Fibroblast of mammary gland (primary cell): ENCODE measurements at regions not wholly inside any gene's neighbourhood (a gene's known extent, or its start where the extent isn't known, plus 50 kb on each side); places are given as distances from the start of the nearest gene placed in this dataset.

ENCODE experiments used
- DNase-seq: peaks from one replicate; pipeline ENCODE4 v3.0.0-alpha.2; 2010; ENCODE audit warnings: low read depth
- H3K4me3 ChIP-seq: 2 replicates; pipeline ENCODE4 v1.5.1; 2011; ENCODE audit warnings: low read depth, mild to moderate bottlenecking, low read length, moderate library complexity; ENCODE audit not compliant: control insufficient read depth
- TF ChIP-seq, protein P1 (sequence below): conservative IDR thresholded peaks from 2 replicates; pipeline ENCODE4 v1.5.1; 2011; ENCODE audit warnings: low read depth, low read length, inconsistent platforms; ENCODE audit not compliant: control insufficient read depth, insufficient read depth

DNA sequence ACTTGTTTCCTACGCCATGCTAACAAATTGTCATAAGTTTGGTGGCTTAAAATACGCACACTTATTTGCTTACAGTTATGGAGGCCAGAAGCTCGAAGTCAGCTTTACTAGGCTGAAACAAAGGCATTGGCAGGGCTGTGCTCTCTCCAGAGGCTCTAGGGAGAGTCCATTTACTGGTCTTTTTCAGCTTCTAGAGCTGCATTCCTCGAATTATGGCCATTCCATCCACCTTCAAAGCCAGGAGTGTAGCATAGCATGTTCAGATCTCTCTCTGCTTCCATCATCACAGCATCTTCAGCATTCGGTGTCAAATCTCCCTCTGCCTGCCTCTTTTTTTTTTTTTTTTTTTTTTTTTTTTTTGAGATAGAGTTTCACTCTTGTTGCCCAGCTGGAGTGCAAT lies 670.2 kb downstream of the ACTL7B start:
- H3K4me3 ChIP-seq = no peak overlapping the region
- TF ChIP-seq, protein P1, sequence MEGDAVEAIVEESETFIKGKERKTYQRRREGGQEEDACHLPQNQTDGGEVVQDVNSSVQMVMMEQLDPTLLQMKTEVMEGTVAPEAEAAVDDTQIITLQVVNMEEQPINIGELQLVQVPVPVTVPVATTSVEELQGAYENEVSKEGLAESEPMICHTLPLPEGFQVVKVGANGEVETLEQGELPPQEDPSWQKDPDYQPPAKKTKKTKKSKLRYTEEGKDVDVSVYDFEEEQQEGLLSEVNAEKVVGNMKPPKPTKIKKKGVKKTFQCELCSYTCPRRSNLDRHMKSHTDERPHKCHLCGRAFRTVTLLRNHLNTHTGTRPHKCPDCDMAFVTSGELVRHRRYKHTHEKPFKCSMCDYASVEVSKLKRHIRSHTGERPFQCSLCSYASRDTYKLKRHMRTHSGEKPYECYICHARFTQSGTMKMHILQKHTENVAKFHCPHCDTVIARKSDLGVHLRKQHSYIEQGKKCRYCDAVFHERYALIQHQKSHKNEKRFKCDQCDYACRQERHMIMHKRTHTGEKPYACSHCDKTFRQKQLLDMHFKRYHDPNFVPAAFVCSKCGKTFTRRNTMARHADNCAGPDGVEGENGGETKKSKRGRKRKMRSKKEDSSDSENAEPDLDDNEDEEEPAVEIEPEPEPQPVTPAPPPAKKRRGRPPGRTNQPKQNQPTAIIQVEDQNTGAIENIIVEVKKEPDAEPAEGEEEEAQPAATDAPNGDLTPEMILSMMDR = no peak
- DNase-seq = no peak

DNA sequence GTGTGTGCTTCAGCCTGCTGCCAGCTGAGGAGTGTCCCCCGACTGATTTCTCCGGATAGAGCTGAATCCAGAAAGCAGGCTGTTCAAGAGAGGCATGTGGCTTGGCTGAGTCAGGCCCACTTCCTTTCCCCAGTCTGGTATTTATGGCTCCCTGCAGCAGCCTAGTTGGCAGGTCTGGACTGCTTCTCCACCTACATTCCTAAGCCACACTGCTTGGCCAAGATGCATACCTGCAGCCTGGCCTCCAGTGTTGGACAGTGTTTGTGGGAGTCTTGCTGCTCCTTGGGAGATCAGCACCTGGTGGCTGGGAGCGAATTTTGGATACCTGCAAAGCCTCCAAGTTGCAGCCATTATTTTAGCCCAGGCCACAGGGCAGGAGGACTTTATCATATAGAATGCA lies 670.8 kb downstream of the ACTL7B start:
- TF ChIP-seq, protein P1 = no peak
- DNase-seq = peak; percentile 36
- H3K4me3 ChIP-seq = no peak overlapping the region

DNA sequence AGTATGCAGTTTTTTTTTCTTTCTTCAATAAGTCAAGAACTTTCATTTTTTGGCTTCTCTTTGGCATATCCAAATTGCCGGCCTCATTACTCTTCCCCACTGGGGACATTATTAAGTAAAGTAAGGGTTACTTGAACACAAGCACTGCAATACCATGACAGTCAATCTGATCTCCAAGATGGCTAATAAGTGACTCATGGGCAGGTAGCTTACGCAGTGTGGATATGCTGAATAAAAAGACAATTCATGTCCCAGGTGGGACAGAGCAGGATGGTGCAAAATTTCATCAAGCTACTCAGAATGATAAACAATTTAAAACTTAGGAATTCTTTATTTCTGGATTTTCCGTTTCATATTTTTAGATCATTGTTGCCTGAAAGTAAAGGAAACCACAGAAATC lies 671.8 kb downstream of the ACTL7B start:
- no peak for DNase-seq
- TF ChIP-seq, protein P1 = no peak
- H3K4me3 ChIP-seq = no peak overlapping the region

DNA sequence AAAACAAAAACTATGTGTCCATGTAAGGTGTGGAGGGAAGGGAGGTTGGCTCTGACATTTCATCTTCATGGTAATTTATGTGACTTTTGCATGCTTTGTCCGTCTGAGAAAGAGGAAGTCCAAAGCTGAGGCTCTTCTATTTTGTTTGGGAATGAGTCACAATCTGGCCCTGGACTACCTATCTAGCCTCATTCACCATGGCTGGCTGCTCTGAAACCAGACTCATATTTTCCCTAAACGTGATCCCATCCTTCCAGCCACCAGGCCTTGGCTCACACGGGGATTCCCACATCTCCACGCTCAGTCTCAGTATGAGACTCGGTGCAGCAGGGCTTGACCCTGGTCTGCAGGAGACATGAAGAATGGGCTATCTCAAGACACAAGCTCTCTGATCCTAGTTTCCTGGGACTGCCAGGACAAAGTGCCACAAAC lies 672.8 kb downstream of the ACTL7B start:
- TF ChIP-seq, protein P1 = no peak
- H3K4me3 ChIP-seq = no peak overlapping the region
- DNase-seq = peak; percentile 62

DNA sequence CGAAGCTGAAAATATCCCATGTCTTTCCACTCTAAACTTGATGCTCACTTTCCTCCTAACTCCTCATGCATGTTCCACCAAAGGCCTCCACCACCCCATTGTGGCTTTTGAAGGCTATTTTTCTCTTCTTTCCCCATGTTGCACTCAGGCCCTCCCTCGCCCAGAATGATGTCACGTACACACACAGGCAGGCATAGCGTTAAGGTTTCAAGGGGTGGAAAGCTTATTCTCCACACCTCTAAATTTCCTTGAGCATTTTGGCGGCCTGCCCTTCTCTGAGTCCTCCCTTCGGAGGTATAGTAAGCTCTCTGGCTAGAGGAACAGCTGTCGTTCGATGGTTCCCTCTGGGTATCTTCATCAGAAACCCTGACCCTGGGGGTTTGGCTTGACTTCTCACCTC lies 673.5 kb downstream of the ACTL7B start:
- TF ChIP-seq, protein P1 = no peak
- DNase-seq = no peak
- H3K4me3 ChIP-seq = no peak overlapping the region

DNA sequence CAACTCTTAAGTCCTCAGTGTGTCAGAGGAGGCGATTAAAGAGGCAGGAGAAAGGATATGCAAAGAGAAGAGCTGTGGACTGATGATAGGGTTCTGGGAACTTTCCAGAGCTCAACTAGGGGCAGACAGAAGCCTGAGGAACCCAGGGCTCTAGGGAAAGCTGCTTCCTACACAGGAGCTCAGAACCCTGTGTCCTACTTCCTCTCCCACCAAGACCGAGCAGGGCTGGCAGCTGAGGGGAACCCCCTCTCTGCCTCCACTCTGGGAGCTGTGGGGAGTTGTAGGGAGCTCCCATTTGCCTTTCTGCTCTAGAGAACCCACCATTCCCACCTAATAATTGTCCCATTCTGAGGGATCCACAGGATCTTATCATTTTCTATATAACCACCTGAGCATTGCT lies 674.3 kb downstream of the ACTL7B start:
- no peak overlapping the region for H3K4me3 ChIP-seq
- no peak for DNase-seq
- TF ChIP-seq, protein P1 = no peak

DNA sequence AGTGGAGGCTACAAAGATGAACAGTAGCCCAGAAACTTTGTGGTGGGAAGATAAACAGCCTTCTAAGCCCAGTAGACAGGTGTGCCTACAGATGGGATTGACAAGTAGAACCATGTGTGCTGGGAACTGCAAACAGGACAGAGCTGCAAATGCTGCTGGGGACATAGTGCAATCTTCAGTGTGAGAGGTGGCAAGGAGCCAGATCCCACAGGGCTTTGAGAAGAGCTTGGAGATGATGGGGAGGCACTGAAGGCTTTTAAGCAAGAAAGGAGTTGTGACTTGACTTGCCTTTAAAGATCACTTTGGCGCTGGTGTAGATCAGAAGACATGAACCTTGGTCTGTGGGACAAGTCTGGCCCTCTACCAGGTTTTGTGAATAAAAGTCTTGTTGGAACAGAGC lies 675.2 kb downstream of the ACTL7B start:
- no peak overlapping the region for H3K4me3 ChIP-seq
- DNase-seq = no peak
- TF ChIP-seq, protein P1 = no peak
